ENCODE measurements at regions not wholly inside any gene's neighbourhood (a gene's known extent, or its start where the extent isn't known, plus 50 kb on each side); places are given as distances from the start of the nearest gene placed in this dataset.

- DNase-seq: no peak
Measured at GRCh38 chr5:121009058-121009457, 545.0 kb downstream of the PRR16 start.

DNA sequence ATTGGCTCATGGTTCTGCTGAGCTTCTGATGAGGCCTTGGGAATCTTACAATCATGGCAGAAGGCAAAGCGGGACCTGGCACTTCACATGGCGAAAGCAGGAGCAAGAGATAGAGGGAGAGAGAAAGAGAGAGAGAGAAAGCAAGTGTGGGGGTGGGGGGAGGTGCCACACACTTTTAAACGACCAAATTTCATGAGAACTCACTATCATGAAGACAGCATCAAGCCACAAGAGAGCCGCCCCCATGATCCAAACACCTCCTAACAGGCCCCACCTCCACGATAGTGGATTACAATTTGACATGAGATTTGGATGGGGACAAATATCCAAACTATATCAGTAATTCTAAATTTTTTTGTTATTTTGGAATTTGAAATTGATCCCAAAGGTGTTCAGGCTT lies 553.9 kb downstream of the PRR16 start:
- no peak for DNase-seq

DNA sequence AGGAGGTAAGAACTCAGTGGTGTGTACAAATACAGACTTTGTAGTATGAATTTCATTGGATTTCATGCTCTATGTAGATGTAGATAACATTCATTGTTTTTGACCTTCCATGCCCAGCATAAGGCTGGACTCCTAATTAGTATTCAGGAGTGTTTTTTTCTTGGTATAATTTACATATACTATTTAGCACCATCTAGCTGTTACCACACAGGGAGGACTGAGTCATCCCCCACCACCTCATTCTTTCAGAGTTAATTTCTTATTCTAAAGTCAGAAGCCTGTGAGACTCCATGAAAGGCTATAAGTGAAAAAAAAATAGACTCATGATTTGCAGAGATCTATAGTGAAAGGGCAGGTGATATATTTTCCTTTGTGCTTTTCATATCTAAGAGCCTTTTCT lies 555.0 kb downstream of the PRR16 start:
- DNase-seq: no peak

DNA sequence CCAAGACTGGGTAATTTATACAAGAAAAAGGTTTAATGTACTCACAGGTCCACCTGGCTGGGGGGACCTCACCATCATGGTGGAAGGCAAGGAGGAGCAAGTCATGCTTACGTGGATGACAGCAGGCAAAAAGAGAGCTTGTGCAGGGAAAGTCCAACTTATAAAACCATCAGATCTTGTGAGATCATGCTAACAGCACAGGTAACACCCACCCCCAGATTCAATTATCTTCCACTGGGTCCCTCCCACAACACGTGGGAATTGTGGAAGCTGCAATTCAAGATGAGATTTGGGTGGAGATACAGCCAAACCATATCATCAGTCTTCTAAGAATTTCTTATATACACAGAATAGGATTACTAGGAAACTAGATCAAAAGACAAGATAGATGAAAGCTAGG lies 555.6 kb downstream of the PRR16 start:
- DNase-seq: no peak

GRCh38 chr5:121021681-121022080 lies 557.6 kb downstream of the PRR16 start:
- no peak for DNase-seq

DNA sequence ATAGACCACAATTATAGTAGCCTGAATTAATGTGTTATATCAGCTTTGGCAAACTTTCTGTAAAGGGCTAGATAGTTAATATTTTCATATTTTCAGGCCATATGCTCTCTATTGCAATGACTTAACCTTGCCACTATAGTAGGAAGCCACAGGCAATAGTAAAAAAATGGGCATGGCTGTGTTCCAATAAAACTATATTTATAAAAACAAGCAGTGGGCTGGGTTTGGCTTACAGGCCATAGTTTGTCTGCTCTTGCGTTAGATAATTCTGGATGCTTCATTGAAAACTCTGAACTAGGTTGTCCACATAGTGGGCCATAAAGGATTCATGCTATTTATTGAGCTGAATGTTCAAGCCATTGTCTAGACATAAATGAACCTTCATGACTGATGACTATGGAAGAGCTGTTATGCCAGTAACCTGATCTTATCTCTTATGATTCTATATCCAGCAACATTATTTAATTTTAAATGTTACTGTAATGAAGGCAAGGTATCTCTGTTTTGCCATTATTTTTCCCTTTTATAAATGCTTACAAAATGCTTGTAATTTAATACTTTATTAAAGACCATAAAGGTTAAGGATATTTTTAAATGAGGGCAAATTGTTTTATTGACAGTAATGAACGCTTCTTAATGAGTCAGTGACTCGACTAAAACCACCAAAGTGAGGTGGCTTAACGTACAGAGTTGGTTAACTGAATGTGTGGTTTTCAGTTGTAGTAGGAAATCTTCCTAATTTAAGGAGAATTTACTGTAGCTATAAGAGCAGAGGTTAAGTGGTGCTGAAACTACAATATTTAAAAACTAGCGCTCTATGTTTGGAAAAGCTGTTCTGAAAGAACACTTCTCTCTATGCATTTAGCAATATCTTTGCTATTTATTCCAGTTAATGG lies 560.6 kb downstream of the PRR16 start:
- no peak for DNase-seq

GRCh38 chr5:121025671-121026070 lies 561.6 kb downstream of the PRR16 start:
- DNase-seq: no peak

GRCh38 chr5:121027636-121028035 lies 563.5 kb downstream of the PRR16 start:
- no peak for DNase-seq

GRCh38 chr5:121029536-121030245 lies 565.6 kb downstream of the PRR16 start:
- no peak for DNase-seq

GRCh38 chr5:121031491-121031890 lies 567.4 kb downstream of the PRR16 start:
- no peak for DNase-seq

DNA sequence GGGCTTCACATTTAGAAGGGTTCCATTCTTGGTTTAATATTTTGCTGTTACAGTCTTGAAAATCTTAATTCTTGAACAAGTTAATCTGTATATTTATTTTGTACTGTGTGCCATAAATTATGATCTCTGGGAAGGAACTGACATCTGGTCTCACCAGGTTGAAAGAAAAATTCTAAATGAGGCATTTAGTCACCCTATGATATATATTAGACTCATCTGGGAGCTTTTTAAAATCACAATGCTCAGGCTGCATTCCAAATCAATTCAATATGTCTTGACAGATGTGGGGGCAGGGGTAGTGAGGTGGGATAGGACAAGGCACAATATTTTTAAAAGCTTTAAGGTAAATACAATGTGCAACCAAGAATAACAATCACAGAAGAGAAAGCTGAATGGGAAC lies 569.2 kb downstream of the PRR16 start:
- DNase-seq: no peak

DNA sequence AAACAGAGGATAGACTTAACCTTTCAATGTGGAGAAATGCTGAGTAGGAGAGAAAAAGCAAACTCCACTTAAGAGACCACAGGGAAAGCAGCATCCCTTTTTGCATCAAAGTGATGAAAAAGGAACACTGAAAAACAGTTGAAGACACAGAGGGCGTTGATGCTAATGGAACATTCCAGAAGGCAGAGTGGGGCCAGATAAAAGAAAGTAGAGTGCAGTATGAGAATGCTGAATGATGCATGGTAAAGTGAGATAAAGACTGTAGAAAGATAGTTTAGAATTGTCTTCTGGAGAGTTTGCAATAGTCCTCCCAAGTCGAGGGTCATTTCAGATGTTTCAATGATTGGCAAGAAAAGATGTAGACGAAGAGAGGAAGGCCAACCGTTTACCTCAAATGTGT lies 574.3 kb downstream of the PRR16 start:
- DNase-seq: no peak

DNA sequence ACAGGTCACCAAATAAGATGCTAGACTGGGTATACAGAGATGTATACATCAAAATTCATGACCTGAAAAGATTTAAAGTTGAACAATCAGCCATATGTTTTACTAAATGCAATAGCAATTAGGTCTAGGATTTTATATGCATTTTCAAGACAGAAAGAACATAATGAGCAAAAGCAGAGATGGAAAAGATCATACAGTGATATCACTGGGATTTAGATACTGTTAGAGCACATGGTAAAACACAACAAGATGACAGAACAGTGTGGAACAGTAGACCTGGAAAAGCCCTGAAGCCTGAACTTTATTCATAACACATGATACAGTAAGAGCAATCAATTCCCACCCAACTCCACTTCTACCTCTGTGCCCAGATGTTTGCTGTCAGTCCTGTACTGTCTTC lies 585.9 kb downstream of the PRR16 start:
- DNase-seq: no peak

DNA sequence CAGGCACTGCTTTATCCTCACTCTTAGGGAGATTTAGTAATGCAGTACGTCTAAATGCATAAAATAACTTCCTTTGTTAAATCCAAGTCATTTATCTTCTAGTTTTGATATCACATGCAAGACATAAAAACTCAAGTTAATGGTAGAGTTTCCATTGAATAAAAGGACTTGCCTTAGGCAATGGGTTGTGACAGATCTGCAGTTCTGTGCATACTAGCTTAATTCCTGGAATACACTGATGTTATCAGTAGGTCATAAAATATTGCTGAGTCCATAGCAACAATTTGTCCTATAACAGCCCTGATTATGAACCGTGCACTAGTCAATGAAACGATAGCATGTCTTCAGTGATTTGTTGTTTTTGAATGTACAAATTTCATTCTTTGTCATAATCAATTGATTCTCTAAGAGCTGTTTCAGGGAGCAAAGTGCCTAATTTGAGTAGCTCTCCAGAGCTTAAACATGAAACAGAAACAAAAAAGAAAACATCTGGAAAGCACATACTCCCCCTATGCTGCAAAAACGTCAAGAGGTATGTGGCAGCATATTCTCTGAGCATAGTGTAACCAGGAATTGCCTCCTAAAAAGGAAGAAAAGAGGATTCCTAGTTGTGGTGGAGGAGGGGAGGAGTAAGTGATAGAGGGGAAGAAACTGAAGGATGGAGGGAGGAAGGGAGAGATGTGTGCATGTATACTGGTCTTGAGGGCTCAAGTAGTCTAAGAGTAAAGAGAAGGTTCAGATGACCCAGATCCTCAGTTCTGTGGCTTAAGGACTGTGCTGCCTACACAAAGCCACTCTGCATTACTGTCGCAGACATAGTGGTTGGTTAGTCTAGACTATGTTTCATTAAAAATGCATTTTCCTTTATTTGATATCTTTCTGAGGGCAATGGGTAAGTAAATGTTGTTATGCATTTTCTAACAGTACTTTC lies 589.2 kb downstream of the PRR16 start:
- DNase-seq: no peak

DNA sequence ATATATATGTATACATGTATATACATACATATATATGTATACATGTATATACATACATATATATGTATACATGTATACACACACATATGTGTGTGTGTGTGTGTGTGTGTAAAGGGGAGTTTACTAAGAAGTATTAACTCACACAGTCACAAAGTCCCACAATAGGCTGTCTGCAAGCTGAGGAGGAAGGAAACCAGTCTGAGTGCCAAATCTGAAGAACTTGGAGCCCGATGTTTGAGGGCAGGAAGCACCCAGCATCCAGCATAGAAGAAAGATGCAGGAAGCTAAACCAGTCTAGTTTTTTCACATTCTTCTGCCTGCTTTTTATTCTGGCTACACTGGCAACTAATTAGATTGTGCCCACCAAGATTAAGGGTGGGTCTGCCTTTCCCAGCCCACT lies 591.5 kb downstream of the PRR16 start:
- DNase-seq: no peak

- DNase-seq: peak; percentile 25
Measured at GRCh38 chr5:121064241-121064640, 600.1 kb downstream of the PRR16 start.

GRCh38 chr5:121086671-121087070 lies 622.6 kb downstream of the PRR16 start:
- DNase-seq: no peak

- DNase-seq: no peak
Measured at GRCh38 chr5:121087560-121087959, 623.5 kb downstream of the PRR16 start.

- no peak for DNase-seq
Measured at GRCh38 chr5:121088341-121088740, 624.2 kb downstream of the PRR16 start.

DNA sequence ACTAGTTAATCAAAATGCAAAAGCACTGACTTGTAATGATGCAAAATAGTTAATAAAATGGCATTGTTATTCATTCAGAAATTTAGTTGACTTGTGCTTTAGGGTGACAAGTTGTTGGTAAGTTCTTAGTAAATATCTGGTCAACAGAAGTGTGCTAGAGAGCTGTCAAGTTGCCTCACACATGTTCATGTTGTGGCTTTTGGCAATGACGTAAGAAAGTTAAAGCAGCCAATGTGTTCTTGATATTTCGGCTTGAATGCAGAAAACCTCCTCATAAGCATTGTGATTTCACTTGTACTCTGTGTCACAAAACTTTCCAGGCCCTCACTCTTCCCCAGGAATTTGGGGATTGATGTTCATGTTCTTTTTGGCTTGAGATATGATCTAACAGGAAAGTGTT lies 626.7 kb downstream of the PRR16 start:
- DNase-seq: no peak

DNA sequence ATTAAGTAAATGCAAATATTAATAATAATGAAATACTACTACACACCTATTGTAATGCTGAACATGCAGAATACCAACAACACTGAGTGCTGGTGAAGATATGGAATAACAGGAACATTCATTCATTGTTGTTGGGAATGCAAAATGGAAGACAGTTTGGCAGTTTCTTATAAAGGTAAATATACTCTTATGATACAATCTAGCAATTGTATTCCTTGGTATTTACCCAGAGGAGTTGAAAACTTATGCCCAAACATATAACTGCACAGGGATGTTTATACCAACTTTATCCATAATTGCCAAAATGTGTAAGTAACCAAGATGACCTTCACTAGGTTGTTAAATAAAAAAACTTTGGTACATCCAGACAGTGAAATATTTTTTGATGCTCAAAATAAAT lies 636.8 kb downstream of the PRR16 start:
- DNase-seq: no peak

DNA sequence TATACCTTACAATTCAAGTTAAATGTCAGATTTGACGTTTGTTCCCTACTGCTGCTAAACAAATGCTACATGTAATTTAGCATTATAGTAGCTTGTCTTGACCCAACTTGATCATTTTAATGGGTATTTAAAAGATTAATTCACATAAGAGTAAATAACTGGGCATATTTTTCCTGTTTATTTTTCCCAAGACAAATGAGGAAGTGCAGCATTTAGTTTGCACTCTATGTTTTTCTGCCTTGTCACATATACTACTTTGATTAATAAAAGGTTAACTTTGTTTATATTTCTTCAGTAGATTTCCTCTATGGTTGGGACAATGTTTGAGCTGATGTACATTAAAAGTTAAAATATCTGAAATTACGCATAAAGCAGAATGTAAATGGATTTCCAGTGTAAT lies 641.8 kb downstream of the PRR16 start:
- DNase-seq: no peak
